PC-9 (cell line): ENCODE measurements at regions not wholly inside any gene's neighbourhood (a gene's known extent, or its start where the extent isn't known, plus 50 kb on each side); places are given as distances from the start of the nearest gene placed in this dataset.

Source experiments
- BruUV-seq: library from RNA; stranded (reverse); fragments of 400-500 nt; replicated peaks from 2 replicates; lab custom pipeline; 2021; lab: Mats Ljungman, UMichigan
- CTCF ChIA-PET: fragments of 300-600 bp; sonication (Branson Sonifier 250); formaldehyde crosslinking; loops from one replicate; lab custom pipeline; 2022; ENCODE audit warnings: antibody characterized with exemption; lab: Charles Lee
- POLR2A ChIA-PET: fragments of 300-600 bp; sonication (Branson Sonifier 250); formaldehyde crosslinking; loops from one replicate; lab custom pipeline; 2022; ENCODE audit warnings: antibody characterized with exemption; ENCODE audit not compliant: unreplicated experiment; lab: Charles Lee
- DNase-seq, 2 experiments: peaks; one replicate each; pipeline versions ENCODE4 v3.0.0 to v3.0.0-alpha.2; 2015 to 2022; ENCODE audit warnings: mixed read lengths in 1 of 2
- H2AFZ ChIP-seq: fragments of 200-600 bp; sonication (generic); 2 replicates; pipeline ENCODE4 v1.8.1; 2017; ENCODE audit warnings: antibody characterized with exemption
- H3F3A ChIP-seq: fragments of 200-600 bp; sonication (generic); 2 replicates; pipeline ENCODE4 v1.8.1; 2017; ENCODE audit warnings: antibody characterized with exemption, mild to moderate bottlenecking, low read depth; ENCODE audit not compliant: insufficient read depth
- H3K27ac ChIP-seq: fragments of 200-600 bp; sonication (generic); 2 replicates; pipeline ENCODE4 v1.6.1; 2016; ENCODE audit warnings: mixed run types
- H3K27me3 ChIP-seq: fragments of 200-600 bp; sonication (generic); 2 replicates; pipeline ENCODE4 v1.6.1; 2016; ENCODE audit warnings: low read depth, mixed run types; ENCODE audit not compliant: insufficient read depth
- H3K36me3 ChIP-seq: fragments of 200-600 bp; sonication (generic); 2 replicates; pipeline ENCODE4 v1.6.1; 2016; ENCODE audit warnings: low read depth, mixed run types
- H3K4me1 ChIP-seq: fragments of 200-600 bp; sonication (generic); replicated peaks from 2 replicates; pipeline ENCODE4 v1.6.1; 2016; ENCODE audit warnings: mixed run types; ENCODE audit not compliant: insufficient read depth
- H3K4me2 ChIP-seq: fragments of 200-600 bp; sonication (generic); 2 replicates; pipeline ENCODE4 v1.6.1; 2017; ENCODE audit warnings: mixed run types
- H3K4me3 ChIP-seq: fragments of 200-600 bp; sonication (generic); 2 replicates; pipeline ENCODE4 v1.6.1; 2016; ENCODE audit warnings: mixed run types
- H3K79me2 ChIP-seq: fragments of 200-600 bp; sonication (generic); 2 replicates; pipeline ENCODE4 v1.6.1; 2017; ENCODE audit warnings: low read depth, mixed run types
- H3K9me2 ChIP-seq: fragments of 200-600 bp; sonication (generic); 2 replicates; pipeline ENCODE4 v1.8.1; 2017; ENCODE audit warnings: mild to moderate bottlenecking; ENCODE audit not compliant: insufficient read depth
- H3K9me3 ChIP-seq: fragments of 200-600 bp; sonication (generic); 2 replicates; pipeline ENCODE4 v1.8.1; 2016; ENCODE audit warnings: low read depth; ENCODE audit not compliant: insufficient read depth
- H4K20me1 ChIP-seq: fragments of 200-600 bp; sonication (generic); 2 replicates; pipeline ENCODE4 v1.8.1; 2017; ENCODE audit not compliant: insufficient read depth
- EZH2 ChIP-seq: fragments of 200-600 bp; sonication (generic); IDR thresholded peaks from 2 replicates; pipeline ENCODE4 v1.8.0; 2017; ENCODE audit warnings: antibody characterized with exemption, low read depth
- intact Hi-C: fragments of 100-400 bp; cut with micrococcal nuclease; formaldehyde crosslinking; loops from one replicate; pipeline ENCODE4 v1.10.0; 2022; ENCODE audit not compliant: unreplicated experiment
- TF ChIP-seq, protein P1 (sequence below): fragments of 200-600 bp; sonication (generic); conservative IDR thresholded peaks from 2 replicates; pipeline ENCODE4 v1.6.1; 2017; ENCODE audit warnings: mixed run types, antibody characterized with exemption, mild to moderate bottlenecking, moderate library complexity

DNA sequence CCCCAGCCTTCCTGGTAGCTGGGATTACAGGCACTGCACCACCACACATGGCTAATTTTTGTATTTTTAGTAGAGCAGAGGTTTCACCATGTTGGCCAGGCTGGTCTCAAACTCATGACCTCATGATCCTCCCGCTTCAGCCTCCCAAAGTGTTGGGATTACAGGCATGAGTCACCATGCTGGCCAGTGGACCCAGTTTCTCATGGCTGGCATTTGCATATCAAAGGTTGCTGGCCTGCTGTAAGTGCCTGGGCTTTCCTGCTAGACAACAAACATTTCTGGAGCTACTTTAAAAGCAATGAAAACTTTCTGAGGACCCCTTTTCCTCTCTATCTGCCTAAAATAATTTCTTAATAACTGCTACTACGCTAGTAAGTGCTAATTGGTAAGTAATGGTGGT lies 228.2 kb downstream of the PCDH10 start:
- H3K4me2 ChIP-seq = no peak overlapping the region
- no peak overlapping the region for H3K27ac ChIP-seq
- H3K27me3 ChIP-seq = no peaks in the 10 kb centered on the region
- no peak for DNase-seq
- H2AFZ ChIP-seq = no peak overlapping the region
- ChIA-PET POLR2A (no interaction called here), CTCF (no interaction called here)
- TF ChIP-seq EZH2 = no peak
- TF ChIP-seq, protein P1, sequence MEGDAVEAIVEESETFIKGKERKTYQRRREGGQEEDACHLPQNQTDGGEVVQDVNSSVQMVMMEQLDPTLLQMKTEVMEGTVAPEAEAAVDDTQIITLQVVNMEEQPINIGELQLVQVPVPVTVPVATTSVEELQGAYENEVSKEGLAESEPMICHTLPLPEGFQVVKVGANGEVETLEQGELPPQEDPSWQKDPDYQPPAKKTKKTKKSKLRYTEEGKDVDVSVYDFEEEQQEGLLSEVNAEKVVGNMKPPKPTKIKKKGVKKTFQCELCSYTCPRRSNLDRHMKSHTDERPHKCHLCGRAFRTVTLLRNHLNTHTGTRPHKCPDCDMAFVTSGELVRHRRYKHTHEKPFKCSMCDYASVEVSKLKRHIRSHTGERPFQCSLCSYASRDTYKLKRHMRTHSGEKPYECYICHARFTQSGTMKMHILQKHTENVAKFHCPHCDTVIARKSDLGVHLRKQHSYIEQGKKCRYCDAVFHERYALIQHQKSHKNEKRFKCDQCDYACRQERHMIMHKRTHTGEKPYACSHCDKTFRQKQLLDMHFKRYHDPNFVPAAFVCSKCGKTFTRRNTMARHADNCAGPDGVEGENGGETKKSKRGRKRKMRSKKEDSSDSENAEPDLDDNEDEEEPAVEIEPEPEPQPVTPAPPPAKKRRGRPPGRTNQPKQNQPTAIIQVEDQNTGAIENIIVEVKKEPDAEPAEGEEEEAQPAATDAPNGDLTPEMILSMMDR = no peak
- no peaks in the 10 kb centered on the region for H3K9me3 ChIP-seq
- no peak overlapping the region for H3K4me3 ChIP-seq
- intact Hi-C loops = no loop called here
- H3K79me2 ChIP-seq = no peaks in the 10 kb centered on the region
- BruUV-seq = no TSS peak
- H3K4me1 ChIP-seq = no peaks in the 10 kb centered on the region
- no peaks in the 10 kb centered on the region for H3F3A ChIP-seq
- no peaks in the 10 kb centered on the region for H4K20me1 ChIP-seq
- H3K36me3 ChIP-seq = no peaks in the 10 kb centered on the region
- H3K9me2 ChIP-seq = no peaks in the 10 kb centered on the region

DNA sequence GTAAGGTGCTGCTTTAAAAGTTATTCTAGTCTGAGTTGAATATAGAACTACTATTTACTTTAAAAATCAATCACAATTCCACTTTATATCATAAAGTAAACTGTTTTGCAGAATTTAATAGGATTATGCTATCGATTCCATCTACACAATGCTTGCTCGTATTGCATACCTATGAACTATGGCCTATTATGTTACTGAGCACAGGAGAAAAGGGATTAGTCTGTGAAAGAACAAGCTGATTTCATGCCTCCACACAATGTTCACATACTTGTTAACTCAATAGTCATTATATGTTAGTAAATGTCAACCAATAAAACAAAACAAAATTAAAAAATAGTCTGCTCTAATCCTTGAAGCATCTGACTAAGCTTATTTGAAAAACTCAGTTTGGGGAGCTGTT lies 223.6 kb downstream of the PCDH10 start:
- Histone ChIP-seq H3K4me3 (no peak overlapping the region), H3K9me3 (no peaks in the 10 kb centered on the region), H3K79me2 (no peaks in the 10 kb centered on the region), H2AFZ (no peak overlapping the region), H3K36me3 (no peaks in the 10 kb centered on the region), H3K27me3 (no peaks in the 10 kb centered on the region), H3K4me1 (no peaks in the 10 kb centered on the region), H3K27ac (no peak overlapping the region), H4K20me1 (no peaks in the 10 kb centered on the region), H3K9me2 (peaks cover 3% of the 10 kb centered on the region; the same call in 1 of the 2 replicates), H3F3A (no peaks in the 10 kb centered on the region), H3K4me2 (no peak overlapping the region)
- ChIA-PET POLR2A (no interaction called here), CTCF (no interaction called here)
- no peak for DNase-seq
- no TSS peak for BruUV-seq
- intact Hi-C loops = no loop called here
- no peak for TF ChIP-seq EZH2
- TF ChIP-seq, protein P1 = no peak

DNA sequence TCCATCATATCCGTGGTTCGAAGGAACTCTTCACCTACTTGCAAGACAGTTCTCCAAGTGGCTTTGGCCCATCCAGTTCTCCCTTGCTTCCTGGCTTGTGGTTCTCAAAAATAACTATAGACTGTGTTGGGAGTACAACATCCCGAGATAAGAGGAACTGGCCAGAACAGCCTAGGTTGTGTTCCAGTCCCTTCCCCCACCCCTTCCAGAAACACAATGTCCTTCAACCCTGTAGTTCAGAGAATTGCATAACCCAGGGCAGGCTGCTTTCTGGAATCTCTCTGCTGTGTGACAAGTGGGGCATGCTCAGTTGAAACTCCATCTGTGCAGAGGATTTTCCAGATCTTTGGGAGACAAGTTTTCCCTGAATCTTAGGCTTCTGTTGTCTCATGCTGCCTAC lies 206.5 kb downstream of the PCDH10 start:
- H3K9me2 ChIP-seq = no peaks in the 10 kb centered on the region
- no peak overlapping the region for H3K27ac ChIP-seq
- no peak for TF ChIP-seq EZH2
- TF ChIP-seq, protein P1 = no peak
- H3K79me2 ChIP-seq = no peaks in the 10 kb centered on the region
- CTCF ChIA-PET = no interaction called here
- no peaks in the 10 kb centered on the region for H3F3A ChIP-seq
- no TSS peak for BruUV-seq
- H3K4me1 ChIP-seq = no peaks in the 10 kb centered on the region
- no peak overlapping the region for H3K4me2 ChIP-seq
- H3K27me3 ChIP-seq = no peaks in the 10 kb centered on the region
- no peaks in the 10 kb centered on the region for H3K36me3 ChIP-seq
- POLR2A ChIA-PET = no interaction called here
- no peaks in the 10 kb centered on the region for H3K9me3 ChIP-seq
- DNase-seq = no peak
- intact Hi-C loops = no loop called here
- H4K20me1 ChIP-seq = no peaks in the 10 kb centered on the region
- no peak overlapping the region for H2AFZ ChIP-seq
- H3K4me3 ChIP-seq = no peak overlapping the region
